ENCODE measurements at regions not wholly inside any gene's neighbourhood (a gene's known extent, or its start where the extent isn't known, plus 50 kb on each side); places are given as distances from the start of the nearest gene placed in this dataset.

GRCh38 chr11:27816197-27816596 is 115.9 kb upstream of the BDNF start:
- CTCF ChIA-PET (ENCODE audit: partially characterized antibody) = interaction anchor here (0.6 to 1.4 kb wide), 2 partner anchors 11 to 220 kb away, joined by 3 to 4 read pairs; no protein-coding TSS in a partner anchor
- Histone ChIP-seq H2BK120ac (replicated peaks; ENCODE audit: low read depth, low read length) (no peak overlapping the region), H3K79me2 (ENCODE audit: control insufficient read depth in 1 of 2, insufficient read depth in 2 of 2, low read length in 2 of 2) (no peaks in the 10 kb centered on the region), H3K4me2 (ENCODE audit: insufficient read depth in 1 of 2, low read depth in 2 of 2, low read length in 2 of 2) (no peak overlapping the region), H3K23ac (ENCODE audit: insufficient read length) (no peak overlapping the region), H3K18ac (ENCODE audit: extremely low read depth, low read length) (no peak overlapping the region), H3K4ac (replicated peaks; ENCODE audit: insufficient read length, low read depth, low read length) (no peak overlapping the region), H3K27me3 (replicated peaks in 1 of 4; ENCODE audit: control insufficient read depth in 3 of 4, extremely low read depth in 1 of 4, insufficient read depth in 3 of 4, low read length in 3 of 4) (no peaks in the 10 kb centered on the region), H3K79me1 (ENCODE audit: low read depth, low read length) (no peaks in the 10 kb centered on the region), H3K9me3 (ENCODE audit: insufficient read depth in 2 of 2, low read depth in 1 of 2, low read length in 1 of 2) (no peaks in the 10 kb centered on the region), H2BK5ac (ENCODE audit: low read depth, low read length) (no peak overlapping the region), H3K27ac (ENCODE audit: low read depth, low read length) (no peak overlapping the region), H3K23me2 (ENCODE audit: low read depth, low read length) (no peaks in the 10 kb centered on the region), H4K5ac (ENCODE audit: insufficient read length, low read depth, low read length) (no peak overlapping the region), H4K91ac (replicated peaks; ENCODE audit: insufficient read length, low read length) (no peak overlapping the region), H2BK12ac (ENCODE audit: low read depth, low read length) (no peak overlapping the region), H3K4me3 (ENCODE audit: extremely low read depth in 1 of 4, insufficient read depth in 2 of 4, low read depth in 3 of 4, low read length in 4 of 4) (no peak overlapping the region), H3K56ac (replicated peaks; ENCODE audit: insufficient read length, low read depth, low read length) (no peak overlapping the region), H2AK5ac (ENCODE audit: low read depth, low read length) (no peak overlapping the region), H2AFZ (ENCODE audit: low read length) (no peak overlapping the region), H2BK20ac (ENCODE audit: low read length) (no peak overlapping the region), H4K8ac (ENCODE audit: extremely low read depth, insufficient read depth, low read length) (no peak overlapping the region), H3K9ac (replicated peaks in 1 of 4; ENCODE audit: extremely low read depth in 1 of 4, low read depth in 3 of 4, low read length in 3 of 4) (no peak overlapping the region), H3K4me1 (replicated peaks in 1 of 4; ENCODE audit: control insufficient read depth in 3 of 4, insufficient read depth in 4 of 4, low read length in 3 of 4) (no peaks in the 10 kb centered on the region), H4K20me1 (replicated peaks in 1 of 2; ENCODE audit: control insufficient read depth in 1 of 2, insufficient read depth in 2 of 2, low read length in 2 of 2) (no peaks in the 10 kb centered on the region), H2BK15ac (ENCODE audit: low read length) (no peak overlapping the region), H3K14ac (ENCODE audit: insufficient read length) (no peak overlapping the region), H3K36me3 (ENCODE audit: control insufficient read depth in 2 of 4, insufficient read depth in 4 of 4, low read length in 3 of 4) (no peaks in the 10 kb centered on the region)
- POLR2A ChIA-PET (ENCODE audit: partially characterized antibody) = no interaction called here
- WGBS, 2 experiments (ENCODE audit: extremely low coverage in 1 of 2, insufficient coverage in 1 of 2, insufficient read length in 1 of 2, insufficient replicate concordance in 2 of 2, low coverage in 1 of 2, low lambda C conversion rate in 2 of 2, missing lambda C conversion rate in 1 of 2) = 84% methylated on average over 1 of the region's 1 CpG; no CpG with 5 or more reads in 1 of the 2 experiments
- TF ChIP-seq SUZ12 (IDR thresholded peaks at IDR 0.05; ENCODE audit: low read length) = no peak
- TF ChIP-seq CBX5 (IDR thresholded peaks at IDR 0.05; ENCODE audit: low read depth, low read length) = no peak
- no peak for TF ChIP-seq BACH1 (IDR thresholded peaks at IDR 0.05; ENCODE audit: low read length)
- TF ChIP-seq FOSL1 (IDR thresholded peaks at IDR 0.05; ENCODE audit: insufficient read depth, low read depth, low read length) = no peak
- no peak for TF ChIP-seq YY1 (IDR thresholded peaks at IDR 0.05; ENCODE audit: low read depth, low read length)
- no peak for TF ChIP-seq SP2 (IDR thresholded peaks at IDR 0.05; ENCODE audit: low read length)
- TF ChIP-seq SAP30 (IDR thresholded peaks at IDR 0.05; ENCODE audit: insufficient read depth, insufficient replicate concordance, low read length) = no peak
- TF ChIP-seq CHD1 (IDR thresholded peaks at IDR 0.05; ENCODE audit: low read depth, low read length) = no peak
- TF ChIP-seq BRCA1 (IDR thresholded peaks at IDR 0.05; ENCODE audit: low read depth, low read length) = no peak
- TF ChIP-seq GABPA (IDR thresholded peaks at IDR 0.05; ENCODE audit: borderline replicate concordance, insufficient read depth, low read length) = no peak
- no peak for TF ChIP-seq ZNF274 (IDR thresholded peaks at IDR 0.05; ENCODE audit: borderline replicate concordance, extremely low read depth, low read length)
- TF ChIP-seq NRF1 (IDR thresholded peaks at IDR 0.05; ENCODE audit: low read depth, low read length) = no peak
- no peak for TF ChIP-seq GTF2F1 (IDR thresholded peaks at IDR 0.05; ENCODE audit: borderline replicate concordance, low read depth, low read length)
- no peak for TF ChIP-seq SIX5 (IDR thresholded peaks at IDR 0.05; ENCODE audit: low read depth, low read length)
- FAIRE-seq = no peak
- DNase-seq (ENCODE audit: low read depth in 1 of 2, low spot score in 2 of 2) = no peak
